Neural cell (in vitro differentiated cells): ENCODE measurements at regions not wholly inside any gene's neighbourhood (a gene's known extent, or its start where the extent isn't known, plus 50 kb on each side); places are given as distances from the start of the nearest gene placed in this dataset.
"Not testable (repeated sequence)": the region's sequence is repeated elsewhere in the genome, so short reads cannot be mapped to it uniquely, and the experiment has no call there.

ENCODE experiments used
- H2AFZ ChIP-seq: fragments of 200-600, 300-800 bp; sonication (generic), shearing (Covaris generic); 2 replicates; pipeline ENCODE4 v1.6.0; 2014; ENCODE audit warnings: low read depth, mild to moderate bottlenecking, antibody characterized with exemption, low read length, moderate library complexity
- H3F3A ChIP-seq: fragments of 200-600 bp; shearing (Covaris generic); 2 replicates; pipeline ENCODE4 v1.6.1; 2016; ENCODE audit warnings: mild to moderate bottlenecking, moderate library complexity, mixed read lengths, antibody characterized with exemption, low read length; ENCODE audit not compliant: insufficient read depth, poor library complexity, severe bottlenecking
- H3K27ac ChIP-seq: fragments of 200-600, 300-800 bp; sonication (generic), shearing (Covaris generic); 2 replicates; pipeline ENCODE4 v1.5.1; 2014; ENCODE audit warnings: mild to moderate bottlenecking, low read length, moderate library complexity
- H3K27me3 ChIP-seq: fragments of 300-800, 200-600 bp; sonication (generic), shearing (Covaris generic); 2 replicates; pipeline ENCODE4 v1.6.0; 2014; ENCODE audit warnings: mild to moderate bottlenecking, low read depth, low read length, moderate library complexity; ENCODE audit not compliant: insufficient read depth
- H3K36me3 ChIP-seq: fragments of 300-800, 200-600 bp; sonication (generic), shearing (Covaris generic); 2 replicates; pipeline ENCODE4 v1.5.1; 2014; ENCODE audit warnings: mild to moderate bottlenecking, antibody characterized with exemption, low read length, moderate library complexity; ENCODE audit not compliant: insufficient read depth
- H3K4me2 ChIP-seq: fragments of 300-800, 200-600 bp; sonication (generic), shearing (Covaris generic); 2 replicates; pipeline ENCODE4 v1.6.0; 2014; ENCODE audit warnings: mild to moderate bottlenecking, low read length
- H3K4me3 ChIP-seq: fragments of 300-800, 200-600 bp; sonication (generic), shearing (Covaris generic); 2 replicates; pipeline ENCODE4 v1.5.1; 2014; ENCODE audit warnings: mild to moderate bottlenecking, low read length, moderate library complexity
- H3K79me2 ChIP-seq: fragments of 200-600 bp; shearing (Covaris generic); replicated peaks from 2 replicates; pipeline ENCODE4 v1.6.0; 2014; ENCODE audit warnings: mild to moderate bottlenecking, low read length, moderate library complexity; ENCODE audit not compliant: insufficient read depth
- H3K9ac ChIP-seq: fragments of 300-800, 200-600 bp; sonication (generic), shearing (Covaris generic); 2 replicates; pipeline ENCODE4 v1.6.1; 2016; ENCODE audit warnings: mild to moderate bottlenecking, low read length, mixed read lengths
- H3K9me2 ChIP-seq: fragments of 200-600 bp; shearing (Covaris generic); 2 replicates; pipeline ENCODE4 v1.6.1; 2016; ENCODE audit warnings: mild to moderate bottlenecking, low read length, mixed read lengths; ENCODE audit not compliant: insufficient read depth
- H3K9me3 ChIP-seq: fragments of 200-600, 300-800 bp; sonication (generic), shearing (Covaris generic); 2 replicates; pipeline ENCODE4 v1.6.1; 2016; ENCODE audit warnings: mild to moderate bottlenecking, mixed run types, low read length, moderate library complexity, mixed read lengths
- H4K20me1 ChIP-seq: fragments of 200-600 bp; shearing (Covaris generic); 2 replicates; pipeline ENCODE4 v1.6.1; 2016; ENCODE audit warnings: mild to moderate bottlenecking, mixed run types; ENCODE audit not compliant: insufficient read depth
- EZH2 ChIP-seq: fragments of 200-600, 300-800 bp; shearing (Covaris generic), sonication (generic); IDR thresholded peaks from 2 replicates; pipeline ENCODE4 v1.6.1; 2014; ENCODE audit warnings: antibody characterized with exemption, low read length, borderline replicate concordance, mild to moderate bottlenecking; ENCODE audit not compliant: insufficient read depth, poor library complexity, severe bottlenecking
- MXI1 ChIP-seq: fragments of 450-650 bp; conservative IDR thresholded peaks from 2 replicates; pipeline ENCODE4 v1.6.1; 2014; ENCODE audit warnings: antibody characterized with exemption, mild to moderate bottlenecking; ENCODE audit not compliant: poor library complexity, severe bottlenecking
- POLR2AphosphoS5 ChIP-seq: IDR thresholded peaks from 2 replicates; pipeline ENCODE4 v1.6.1; 2012
- RAD21 ChIP-seq: fragments of 450-650 bp; conservative IDR thresholded peaks from 2 replicates; pipeline ENCODE4 v1.6.1; 2014; ENCODE audit warnings: antibody characterized with exemption, mild to moderate bottlenecking, moderate library complexity
- SMC3 ChIP-seq: fragments of 450-650 bp; conservative IDR thresholded peaks from 2 replicates; pipeline ENCODE4 v1.6.1; 2014; ENCODE audit warnings: antibody characterized with exemption, mild to moderate bottlenecking, moderate library complexity; ENCODE audit not compliant: poor library complexity
- TAF1 ChIP-seq: IDR thresholded peaks from 2 replicates; pipeline ENCODE4 v1.6.1; 2012; ENCODE audit warnings: low read depth
- TF ChIP-seq, protein P1 (sequence below): fragments of 450-650 bp; IDR thresholded peaks from 2 replicates; pipeline ENCODE4 v1.5.1; 2014; ENCODE audit warnings: antibody characterized with exemption, mild to moderate bottlenecking, moderate library complexity; ENCODE audit not compliant: poor library complexity, severe bottlenecking

DNA sequence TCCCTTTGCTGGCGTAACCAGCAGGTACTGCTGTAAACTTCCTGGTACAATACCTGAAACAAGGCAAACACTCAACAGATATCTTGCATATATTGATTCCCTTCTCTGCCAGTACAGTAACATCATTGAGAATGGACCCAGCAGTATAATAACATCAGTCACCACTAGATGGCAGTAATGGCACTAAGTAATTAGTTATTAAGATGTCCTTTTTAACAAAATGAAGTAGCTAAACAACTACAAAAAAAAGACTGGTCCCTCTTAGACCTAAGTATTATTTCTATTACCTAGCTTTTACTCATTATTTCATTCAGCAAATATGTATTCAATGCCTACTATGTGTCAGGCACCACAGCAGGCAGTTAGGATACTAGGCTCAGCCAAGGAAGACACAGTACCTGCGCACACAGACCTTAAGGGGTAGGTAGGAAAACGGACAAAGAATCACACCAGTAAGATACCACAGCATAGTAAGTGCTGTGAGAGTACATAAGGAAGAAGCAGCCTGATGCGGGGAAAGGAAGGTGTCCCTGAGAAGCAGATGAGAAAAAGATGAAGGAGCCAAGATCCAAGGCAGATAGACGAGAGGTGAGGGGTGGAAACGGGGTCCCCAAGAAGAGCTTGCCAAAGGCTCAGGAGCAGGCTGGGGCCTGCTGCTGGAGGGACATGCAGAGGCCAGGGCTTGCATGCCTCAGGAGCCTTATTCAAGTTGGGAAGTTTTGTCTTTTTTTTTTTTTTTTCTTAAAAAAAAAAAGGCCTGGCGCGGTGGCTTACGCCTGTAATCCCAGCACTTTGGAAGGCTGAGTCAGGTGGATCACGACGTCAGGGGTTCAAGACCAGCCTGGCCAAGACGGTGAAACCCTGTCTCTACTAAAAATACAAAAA lies 102.7 kb upstream of the CHD2 start:
- H3F3A ChIP-seq: no peaks in the 10 kb centered on the region
- H3K9me2 ChIP-seq: no peaks in the 10 kb centered on the region
- H3K4me3 ChIP-seq: no peak overlapping the region
- no peak overlapping the region for H2AFZ ChIP-seq
- no peaks in the 10 kb centered on the region for H3K79me2 ChIP-seq
- no peaks in the 10 kb centered on the region for H3K36me3 ChIP-seq
- no peak overlapping the region for H3K9ac ChIP-seq
- H3K27me3 ChIP-seq: no peaks in the 10 kb centered on the region
- TF ChIP-seq EZH2 (no peak), POLR2AphosphoS5 (no peak), SMC3 (peak; percentile 88), RAD21 (peak; percentile 83), MXI1 (no peak), TAF1 (no peak)
- TF ChIP-seq, protein P1, sequence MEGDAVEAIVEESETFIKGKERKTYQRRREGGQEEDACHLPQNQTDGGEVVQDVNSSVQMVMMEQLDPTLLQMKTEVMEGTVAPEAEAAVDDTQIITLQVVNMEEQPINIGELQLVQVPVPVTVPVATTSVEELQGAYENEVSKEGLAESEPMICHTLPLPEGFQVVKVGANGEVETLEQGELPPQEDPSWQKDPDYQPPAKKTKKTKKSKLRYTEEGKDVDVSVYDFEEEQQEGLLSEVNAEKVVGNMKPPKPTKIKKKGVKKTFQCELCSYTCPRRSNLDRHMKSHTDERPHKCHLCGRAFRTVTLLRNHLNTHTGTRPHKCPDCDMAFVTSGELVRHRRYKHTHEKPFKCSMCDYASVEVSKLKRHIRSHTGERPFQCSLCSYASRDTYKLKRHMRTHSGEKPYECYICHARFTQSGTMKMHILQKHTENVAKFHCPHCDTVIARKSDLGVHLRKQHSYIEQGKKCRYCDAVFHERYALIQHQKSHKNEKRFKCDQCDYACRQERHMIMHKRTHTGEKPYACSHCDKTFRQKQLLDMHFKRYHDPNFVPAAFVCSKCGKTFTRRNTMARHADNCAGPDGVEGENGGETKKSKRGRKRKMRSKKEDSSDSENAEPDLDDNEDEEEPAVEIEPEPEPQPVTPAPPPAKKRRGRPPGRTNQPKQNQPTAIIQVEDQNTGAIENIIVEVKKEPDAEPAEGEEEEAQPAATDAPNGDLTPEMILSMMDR: peak; percentile 89
- no peaks in the 10 kb centered on the region for H3K9me3 ChIP-seq
- peak overlapping the region; percentile 37 for H3K27ac ChIP-seq
- no peaks in the 10 kb centered on the region for H4K20me1 ChIP-seq
- H3K4me2 ChIP-seq: no peak overlapping the region

DNA sequence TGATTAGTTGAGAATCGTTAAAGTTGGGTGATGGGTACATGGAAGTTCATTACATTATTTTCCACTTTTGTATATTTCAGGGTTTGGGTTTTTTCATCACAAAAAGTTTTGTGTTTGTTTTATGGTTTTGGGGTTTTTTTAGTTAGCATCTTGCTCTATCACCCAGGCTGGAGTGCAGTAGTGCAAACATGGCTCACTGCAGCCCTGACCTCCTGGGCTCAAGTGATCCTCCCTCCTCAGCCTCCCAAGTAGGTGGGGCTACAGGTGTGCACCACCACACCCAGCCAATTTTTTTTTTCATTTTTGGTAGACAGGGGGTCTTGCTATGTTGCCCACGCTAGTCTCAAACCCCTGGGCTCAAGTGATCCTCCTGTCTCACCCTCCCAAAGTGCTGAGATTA lies 100.1 kb upstream of the CHD2 start:
- H3K36me3 ChIP-seq: no peaks in the 10 kb centered on the region
- TF ChIP-seq MXI1: no peak

DNA sequence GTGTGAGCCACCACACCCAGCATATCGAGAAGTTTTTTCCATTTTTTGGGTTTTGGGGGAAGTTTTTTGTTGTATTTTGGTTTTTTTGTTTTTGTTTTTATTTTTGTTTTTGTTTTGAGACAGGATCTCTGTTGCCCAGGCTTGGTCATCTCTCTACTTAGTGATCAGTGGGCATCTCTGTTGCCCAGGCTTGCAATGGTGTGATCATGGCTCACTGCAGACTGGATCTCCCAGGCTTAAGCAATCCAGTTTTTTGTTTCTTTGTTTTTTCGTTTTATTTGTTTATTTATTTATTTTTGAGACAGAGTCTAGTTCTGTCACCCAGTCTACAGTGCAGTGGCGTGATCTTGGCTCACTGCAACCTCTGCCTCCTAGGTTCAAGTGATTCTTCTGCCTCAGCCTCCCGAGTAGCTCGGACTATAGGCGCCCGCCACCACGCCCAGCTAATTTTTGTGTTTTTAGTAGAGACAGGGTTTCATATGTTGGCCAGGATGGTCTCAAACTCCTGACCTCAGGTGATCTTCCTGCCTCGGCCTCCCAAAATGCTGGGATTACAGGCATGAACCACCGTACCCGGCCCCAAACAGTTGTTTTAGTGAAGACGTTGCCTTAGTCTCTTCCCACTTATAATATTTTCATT lies 99.6 kb upstream of the CHD2 start:
- not testable (repeated sequence) for H4K20me1 ChIP-seq, H2AFZ ChIP-seq, H3K27me3 ChIP-seq, H3K9me2 ChIP-seq, H3K4me2 ChIP-seq, H3K27ac ChIP-seq, H3F3A ChIP-seq, H3K9me3 ChIP-seq, H3K4me3 ChIP-seq, H3K79me2 ChIP-seq, H3K9ac ChIP-seq, H3K36me3 ChIP-seq

More for the DNA sequence above, 100.1 kb upstream of the CHD2 start:
- H3K27ac ChIP-seq: no peak overlapping the region
- no peaks in the 10 kb centered on the region for H3F3A ChIP-seq
- H4K20me1 ChIP-seq: no peaks in the 10 kb centered on the region
- no peaks in the 10 kb centered on the region for H3K9me3 ChIP-seq
- no peak overlapping the region for H3K4me2 ChIP-seq
- H3K9ac ChIP-seq: no peak overlapping the region
- no peaks in the 10 kb centered on the region for H3K27me3 ChIP-seq
- no peaks in the 10 kb centered on the region for H3K79me2 ChIP-seq
- H3K9me2 ChIP-seq: no peaks in the 10 kb centered on the region
- H2AFZ ChIP-seq: no peak overlapping the region
- H3K4me3 ChIP-seq: no peak overlapping the region

DNA sequence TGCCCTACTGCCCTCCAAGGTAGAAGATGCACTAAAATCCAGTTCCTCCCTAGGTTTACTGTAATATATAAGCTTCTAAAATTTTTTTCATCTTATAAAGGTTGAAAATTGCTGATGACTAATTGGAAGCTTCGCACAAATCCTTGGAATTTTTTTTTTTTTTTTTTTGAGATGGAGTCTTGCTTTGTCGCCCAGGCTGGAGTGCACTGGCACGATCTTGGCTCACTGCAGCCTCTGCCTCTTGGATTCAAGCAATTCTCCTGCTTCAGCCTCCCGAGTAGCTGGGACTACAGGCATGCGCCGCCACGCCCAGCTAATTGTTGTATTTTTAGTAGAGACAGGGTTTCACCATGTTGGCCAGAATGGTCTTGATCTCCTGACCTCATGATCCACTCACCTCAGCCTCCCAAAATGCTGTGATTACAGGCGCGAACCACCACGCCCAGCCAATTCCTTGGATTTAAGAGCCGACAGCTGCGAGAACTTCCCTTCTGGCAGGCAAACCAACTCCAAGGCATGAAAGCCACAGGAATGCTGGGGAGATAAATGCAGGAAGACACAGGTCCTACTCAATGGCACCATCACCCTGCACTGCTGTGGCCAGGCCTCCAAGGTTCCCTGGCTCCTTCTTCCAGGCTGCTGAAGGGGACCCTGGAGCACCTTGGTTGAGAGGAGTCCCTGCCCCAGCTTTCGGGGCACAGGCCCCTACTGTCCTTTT lies 98.9 kb upstream of the CHD2 start:
- H3K27me3 ChIP-seq, H3K79me2 ChIP-seq, H3K9me3 ChIP-seq, H4K20me1 ChIP-seq, H3K4me2 ChIP-seq, H3K4me3 ChIP-seq, H2AFZ ChIP-seq, H3F3A ChIP-seq, H3K9ac ChIP-seq, H3K9me2 ChIP-seq, H3K27ac ChIP-seq, H3K36me3 ChIP-seq: not testable (repeated sequence)
